Type B pancreatic cell (in vitro differentiated cells): ENCODE measurements at regions not wholly inside any gene's neighbourhood (a gene's known extent, or its start where the extent isn't known, plus 50 kb on each side); places are given as distances from the start of the nearest gene placed in this dataset.

Experiments
- DNase-seq: peaks from one replicate; pipeline ENCODE4 v3.0.0; 2021; ENCODE audit warnings: mixed read lengths; ENCODE audit not compliant: unreplicated experiment; ENCODE audit errors: extremely low spot score
- H3K27ac Mint-ChIP-seq: 2 replicates; pipeline ENCODE4 v1.8.0; 2021; ENCODE audit warnings: mild to moderate bottlenecking, mixed read lengths
- H3K27me3 Mint-ChIP-seq: 2 replicates; pipeline ENCODE4 v1.8.0; 2021; ENCODE audit warnings: mixed read lengths
- H3K36me3 Mint-ChIP-seq: 2 replicates; pipeline ENCODE4 v1.8.0; 2021; ENCODE audit warnings: mixed read lengths
- H3K4me1 Mint-ChIP-seq: one replicate; pipeline ENCODE4 v1.8.0; 2021; ENCODE audit warnings: mixed read lengths; ENCODE audit not compliant: unreplicated experiment
- H3K4me3 Mint-ChIP-seq: 2 replicates; pipeline ENCODE4 v1.8.0; 2021; ENCODE audit warnings: mild to moderate bottlenecking, mixed read lengths
- H3K9me3 Mint-ChIP-seq: 2 replicates; pipeline ENCODE4 v1.8.0; 2021; ENCODE audit warnings: mixed read lengths
- TF ChIP-seq, protein P1 (sequence below): fragments of 200-600 bp; sonication (generic); conservative IDR thresholded peaks from 2 replicates; pipeline ENCODE4 v1.5.0; 2021; ENCODE audit warnings: antibody characterized with exemption, mild to moderate bottlenecking

DNA sequence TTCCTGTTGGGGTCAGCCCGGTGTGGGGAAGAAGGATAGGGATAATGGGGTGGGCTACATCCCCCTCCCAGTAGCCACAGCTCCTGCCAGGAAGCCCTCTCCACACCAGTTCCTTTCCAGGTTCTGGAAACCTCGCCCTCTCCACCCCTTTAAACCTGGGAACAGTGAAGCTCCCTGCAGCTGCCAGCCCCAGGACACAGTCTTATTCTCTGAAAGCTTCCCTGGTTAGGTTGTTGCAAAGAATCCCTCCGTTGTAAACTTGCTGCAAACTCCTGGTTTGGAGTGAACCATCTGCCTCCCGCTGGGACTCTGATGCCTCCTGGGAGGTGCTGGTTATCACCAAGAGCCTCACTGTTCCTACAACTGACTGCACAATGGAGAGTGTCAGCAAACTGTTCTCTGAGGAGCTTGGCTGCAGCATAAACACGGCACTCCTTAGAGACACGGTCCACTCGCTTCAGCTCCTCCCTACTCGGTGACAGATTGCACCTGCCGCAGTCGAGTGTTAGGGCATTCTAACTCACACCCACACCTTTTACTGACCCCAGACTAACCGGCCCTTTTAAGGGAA lies 261.8 kb upstream of the RAB6C start:
- TF ChIP-seq, protein P1, sequence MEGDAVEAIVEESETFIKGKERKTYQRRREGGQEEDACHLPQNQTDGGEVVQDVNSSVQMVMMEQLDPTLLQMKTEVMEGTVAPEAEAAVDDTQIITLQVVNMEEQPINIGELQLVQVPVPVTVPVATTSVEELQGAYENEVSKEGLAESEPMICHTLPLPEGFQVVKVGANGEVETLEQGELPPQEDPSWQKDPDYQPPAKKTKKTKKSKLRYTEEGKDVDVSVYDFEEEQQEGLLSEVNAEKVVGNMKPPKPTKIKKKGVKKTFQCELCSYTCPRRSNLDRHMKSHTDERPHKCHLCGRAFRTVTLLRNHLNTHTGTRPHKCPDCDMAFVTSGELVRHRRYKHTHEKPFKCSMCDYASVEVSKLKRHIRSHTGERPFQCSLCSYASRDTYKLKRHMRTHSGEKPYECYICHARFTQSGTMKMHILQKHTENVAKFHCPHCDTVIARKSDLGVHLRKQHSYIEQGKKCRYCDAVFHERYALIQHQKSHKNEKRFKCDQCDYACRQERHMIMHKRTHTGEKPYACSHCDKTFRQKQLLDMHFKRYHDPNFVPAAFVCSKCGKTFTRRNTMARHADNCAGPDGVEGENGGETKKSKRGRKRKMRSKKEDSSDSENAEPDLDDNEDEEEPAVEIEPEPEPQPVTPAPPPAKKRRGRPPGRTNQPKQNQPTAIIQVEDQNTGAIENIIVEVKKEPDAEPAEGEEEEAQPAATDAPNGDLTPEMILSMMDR = no peak
- DNase-seq = no peak
- H3K4me3 Mint-ChIP-seq = peak overlapping the region; percentile 67
- H3K27ac Mint-ChIP-seq = peak overlapping the region; percentile 84
- peaks cover 5% of the 10 kb centered on the region for H3K27me3 Mint-ChIP-seq
- H3K36me3 Mint-ChIP-seq = no peaks in the 10 kb centered on the region
- H3K4me1 Mint-ChIP-seq = peaks cover 18% of the 10 kb centered on the region
- no peaks in the 10 kb centered on the region for H3K9me3 Mint-ChIP-seq

DNA sequence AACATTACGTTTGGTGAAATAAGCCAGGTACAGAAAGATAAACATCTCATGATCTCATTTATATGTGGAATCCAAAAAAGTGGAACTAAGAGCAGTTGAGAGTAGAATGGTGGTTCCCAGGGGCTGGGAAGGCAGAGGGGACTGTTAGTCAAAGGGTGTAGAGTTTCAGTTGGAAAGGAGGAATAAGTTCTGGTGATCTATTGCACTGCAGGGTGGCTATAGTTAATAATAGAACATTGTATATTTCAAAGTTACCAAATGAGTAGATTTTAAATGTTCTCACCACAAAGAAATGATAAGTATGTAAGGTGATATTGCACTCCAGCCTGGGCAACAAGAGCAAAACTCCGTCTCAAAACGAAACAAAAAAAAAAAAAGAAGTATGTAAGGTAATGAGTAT lies 260.1 kb upstream of the RAB6C start:
- Mint-ChIP-seq H3K9me3 (no peaks in the 10 kb centered on the region), H3K36me3 (no peaks in the 10 kb centered on the region), H3K4me3 (no peak overlapping the region), H3K27me3 (peaks cover 5% of the 10 kb centered on the region), H3K4me1 (peaks cover 22% of the 10 kb centered on the region), H3K27ac (no peak overlapping the region)
- no peak for DNase-seq
- TF ChIP-seq, protein P1 = no peak

DNA sequence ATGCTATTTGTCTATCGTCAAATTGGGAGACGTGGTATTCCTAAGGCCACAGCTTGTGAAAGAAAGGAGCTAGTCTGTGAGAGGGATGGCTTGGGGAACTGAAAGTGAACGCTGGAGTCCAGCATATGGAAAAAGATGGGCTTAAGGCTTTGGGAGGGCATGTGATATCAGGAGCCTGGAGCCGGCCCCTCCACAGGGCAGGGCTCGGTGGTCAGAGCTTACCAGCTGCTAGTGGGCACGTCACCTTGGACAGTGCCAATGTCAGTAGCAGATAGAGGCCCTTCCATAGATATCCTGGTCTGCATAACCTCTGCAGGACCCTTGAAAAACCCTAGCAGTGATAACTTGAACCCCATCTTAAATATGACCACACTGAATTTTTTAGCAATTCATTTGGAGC lies 259.1 kb upstream of the RAB6C start:
- H3K27ac Mint-ChIP-seq = no peak overlapping the region
- H3K4me1 Mint-ChIP-seq = peaks cover 22% of the 10 kb centered on the region
- no peaks in the 10 kb centered on the region for H3K36me3 Mint-ChIP-seq
- H3K27me3 Mint-ChIP-seq = peaks cover 8% of the 10 kb centered on the region
- TF ChIP-seq, protein P1 = no peak
- no peaks in the 10 kb centered on the region for H3K9me3 Mint-ChIP-seq
- H3K4me3 Mint-ChIP-seq = no peak overlapping the region
- no peak for DNase-seq

DNA sequence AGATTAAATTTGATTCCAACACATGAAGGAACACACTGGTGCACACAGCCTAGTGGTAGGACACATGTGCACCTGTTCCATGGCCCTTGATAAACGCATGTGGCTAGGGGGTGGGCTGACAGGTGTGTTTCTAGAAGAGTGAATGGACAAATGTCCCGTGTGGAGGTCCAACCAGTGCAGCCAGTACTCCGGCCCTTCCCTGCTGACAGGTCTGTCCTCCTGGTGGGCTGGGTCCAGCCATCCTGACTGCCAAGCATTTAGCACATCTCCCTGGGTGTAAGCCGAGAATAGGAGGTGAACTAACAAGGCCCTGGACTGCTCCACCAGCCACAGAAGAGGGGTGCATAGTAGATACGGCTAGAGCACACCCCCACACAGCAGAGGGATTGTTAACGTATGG lies 258.7 kb upstream of the RAB6C start:
- Mint-ChIP-seq H3K9me3 (no peaks in the 10 kb centered on the region), H3K36me3 (no peaks in the 10 kb centered on the region), H3K4me3 (no peak overlapping the region), H3K27me3 (peaks cover 8% of the 10 kb centered on the region), H3K4me1 (peaks cover 22% of the 10 kb centered on the region), H3K27ac (no peak overlapping the region)
- peak; percentile 58 for DNase-seq
- TF ChIP-seq, protein P1 = no peak

DNA sequence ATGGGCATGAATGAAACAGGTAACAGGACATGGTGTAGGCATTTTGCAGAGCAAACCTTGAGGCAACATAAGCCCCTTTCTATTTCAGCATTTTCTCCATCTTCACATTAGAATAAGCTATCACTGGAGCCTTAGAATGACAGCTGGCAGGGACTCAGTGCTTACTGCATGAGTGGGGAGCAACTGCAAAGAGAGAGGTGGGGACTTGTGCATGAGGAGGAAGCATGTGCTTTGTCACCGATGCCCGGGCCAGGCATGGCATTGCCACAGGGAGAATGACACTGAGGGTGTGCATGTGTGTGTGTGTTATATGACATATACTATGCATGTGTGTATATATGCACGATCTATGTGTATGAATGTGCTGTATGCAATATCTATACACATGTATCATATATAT lies 258.2 kb upstream of the RAB6C start:
- H3K27ac Mint-ChIP-seq = no peak overlapping the region
- H3K4me1 Mint-ChIP-seq = peaks cover 22% of the 10 kb centered on the region
- no peaks in the 10 kb centered on the region for H3K9me3 Mint-ChIP-seq
- TF ChIP-seq, protein P1 = no peak
- DNase-seq = no peak
- no peaks in the 10 kb centered on the region for H3K36me3 Mint-ChIP-seq
- H3K27me3 Mint-ChIP-seq = peaks cover 8% of the 10 kb centered on the region
- no peak overlapping the region for H3K4me3 Mint-ChIP-seq

DNA sequence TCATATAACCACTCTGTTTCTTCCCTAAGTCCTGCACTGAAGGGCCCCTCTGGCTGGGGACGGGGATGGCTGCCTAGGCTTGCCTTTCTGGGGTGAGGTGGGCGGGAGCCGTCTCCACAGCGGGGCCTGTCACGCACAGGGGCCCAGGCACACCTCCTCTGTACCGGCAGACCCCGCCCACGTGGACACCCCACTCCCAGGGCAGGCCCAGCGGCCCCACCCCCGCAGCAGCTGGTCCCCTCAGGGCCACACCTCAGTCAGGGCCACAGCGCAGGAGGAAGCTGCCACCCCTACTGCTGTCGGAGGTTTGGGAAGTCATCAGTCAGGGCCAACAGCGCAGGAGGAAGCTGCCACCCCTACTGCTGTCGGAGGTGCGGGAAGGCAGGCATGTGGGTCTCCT lies 257.6 kb upstream of the RAB6C start:
- peak; percentile 70 for DNase-seq
- no peaks in the 10 kb centered on the region for H3K9me3 Mint-ChIP-seq
- no peaks in the 10 kb centered on the region for H3K36me3 Mint-ChIP-seq
- H3K27ac Mint-ChIP-seq = no peak overlapping the region
- H3K4me3 Mint-ChIP-seq = no peak overlapping the region
- TF ChIP-seq, protein P1 = no peak
- H3K27me3 Mint-ChIP-seq = peaks cover 8% of the 10 kb centered on the region
- peaks cover 22% of the 10 kb centered on the region for H3K4me1 Mint-ChIP-seq
